ENCODE measurements at regions not wholly inside any gene's neighbourhood (a gene's known extent, or its start where the extent isn't known, plus 50 kb on each side); places are given as distances from the start of the nearest gene placed in this dataset.

GRCh38 chr7:115153176-115153575, 231.3 kb downstream of the MDFIC start:
- DNase-seq (ENCODE audit: low read depth in 3 of 3, low spot score in 2 of 3) = no peak

GRCh38 chr7:115146148-115146547, 224.3 kb downstream of the MDFIC start:
- peak; percentile 12 to 47 (median 27) for DNase-seq (ENCODE audit: low read depth in 3 of 3, low spot score in 2 of 3)

GRCh38 chr7:115145512-115145911, 223.6 kb downstream of the MDFIC start:
- DNase-seq (ENCODE audit: low read depth in 3 of 3, low spot score in 2 of 3) = no peak

- DNase-seq (ENCODE audit: low read depth in 3 of 3, low spot score in 2 of 3) = no peak
These were observed 215.9 kb downstream of the MDFIC start for GRCh38 chr7:115137816-115138215.

- DNase-seq (ENCODE audit: low read depth in 3 of 3, low spot score in 2 of 3) = no peak
These were observed 215.0 kb downstream of the MDFIC start for GRCh38 chr7:115136796-115137443.

GRCh38 chr7:115135769-115136410, 214.0 kb downstream of the MDFIC start:
- no peak for DNase-seq (ENCODE audit: low read depth in 3 of 3, low spot score in 2 of 3)

GRCh38 chr7:115135146-115135545, 213.3 kb downstream of the MDFIC start:
- no peak for DNase-seq (ENCODE audit: low read depth in 3 of 3, low spot score in 2 of 3)

- no peak for DNase-seq (ENCODE audit: low read depth in 3 of 3, low spot score in 2 of 3)
These were observed 211.4 kb downstream of the MDFIC start for GRCh38 chr7:115133248-115133647.

GRCh38 chr7:115132096-115132495, 210.2 kb downstream of the MDFIC start:
- DNase-seq (ENCODE audit: low read depth in 3 of 3, low spot score in 2 of 3) = no peak

- no peak for DNase-seq (ENCODE audit: low read depth in 3 of 3, low spot score in 2 of 3)
These were observed 206.3 kb downstream of the MDFIC start for GRCh38 chr7:115128154-115128553.

- DNase-seq (ENCODE audit: low read depth in 3 of 3, low spot score in 2 of 3) = no peak
These were observed 205.6 kb downstream of the MDFIC start for GRCh38 chr7:115127399-115128021.

- no peak for DNase-seq (ENCODE audit: low read depth in 3 of 3, low spot score in 2 of 3)
These were observed 203.9 kb downstream of the MDFIC start for GRCh38 chr7:115125750-115126149.

- no peak for DNase-seq (ENCODE audit: low read depth in 3 of 3, low spot score in 2 of 3)
These were observed 203.4 kb downstream of the MDFIC start for GRCh38 chr7:115125312-115125711.

GRCh38 chr7:115124409-115124939, 202.6 kb downstream of the MDFIC start:
- DNase-seq (ENCODE audit: low read depth in 3 of 3, low spot score in 2 of 3) = no peak

GRCh38 chr7:115123441-115123840, 201.5 kb downstream of the MDFIC start:
- no peak for DNase-seq (ENCODE audit: low read depth in 3 of 3, low spot score in 2 of 3)

- DNase-seq (ENCODE audit: low read depth in 3 of 3, low spot score in 2 of 3) = no peak
These were observed 200.5 kb downstream of the MDFIC start for GRCh38 chr7:115122388-115122787.

GRCh38 chr7:115117748-115118147, 195.9 kb downstream of the MDFIC start:
- DNase-seq (ENCODE audit: low read depth in 3 of 3, low spot score in 2 of 3) = no peak

- DNase-seq (ENCODE audit: low read depth in 3 of 3, low spot score in 2 of 3) = no peak
These were observed 195.2 kb downstream of the MDFIC start for GRCh38 chr7:115116773-115117715.

- no peak for DNase-seq (ENCODE audit: low read depth in 3 of 3, low spot score in 2 of 3)
These were observed 191.9 kb downstream of the MDFIC start for GRCh38 chr7:115113776-115114175.

GRCh38 chr7:115113131-115113530, 191.2 kb downstream of the MDFIC start:
- no peak for DNase-seq (ENCODE audit: low read depth in 3 of 3, low spot score in 2 of 3)

GRCh38 chr7:115110523-115110922, 188.6 kb downstream of the MDFIC start:
- no peak for DNase-seq (ENCODE audit: low read depth in 3 of 3, low spot score in 2 of 3)
